NT2/D1 (cell line): ENCODE measurements at regions not wholly inside any gene's neighbourhood (a gene's known extent, or its start where the extent isn't known, plus 50 kb on each side); places are given as distances from the start of the nearest gene placed in this dataset.

Experiments used
- DNase-seq: peaks from one replicate; pipeline ENCODE4 v3.0.0-alpha.2; 2011; ENCODE audit warnings: low read depth, low spot score
- H3K27me3 ChIP-seq: 2 replicates; pipeline ENCODE4 v1.6.0; 2011; ENCODE audit warnings: mild to moderate bottlenecking; ENCODE audit not compliant: insufficient read length, insufficient read depth
- H3K36me3 ChIP-seq: 2 replicates; pipeline ENCODE4 v1.6.1; 2011; ENCODE audit warnings: mild to moderate bottlenecking, low read length, mixed read lengths; ENCODE audit not compliant: insufficient read depth, insufficient read length
- H3K4me1 ChIP-seq: 2 replicates; pipeline ENCODE4 v1.5.1; 2011; ENCODE audit not compliant: insufficient read depth, insufficient read length
- H3K4me3 ChIP-seq: 2 replicates; pipeline ENCODE4 v1.5.1; 2011; ENCODE audit warnings: low read depth; ENCODE audit not compliant: insufficient read length
- H3K9ac ChIP-seq: 2 replicates; pipeline ENCODE4 v1.6.0; 2011; ENCODE audit warnings: low read depth; ENCODE audit not compliant: insufficient read length
- H3K9me3 ChIP-seq: 2 replicates; pipeline ENCODE4 v1.5.1; 2011; ENCODE audit warnings: mild to moderate bottlenecking, low read length; ENCODE audit not compliant: insufficient read depth
- SUZ12 ChIP-seq: IDR thresholded peaks from 2 replicates; pipeline ENCODE4 v1.6.1; 2011; ENCODE audit not compliant: insufficient read length, insufficient read depth; ENCODE audit errors: extremely low read depth
- YY1 ChIP-seq: IDR thresholded peaks from 2 replicates; pipeline ENCODE4 v1.6.1; 2011; ENCODE audit not compliant: insufficient read length, insufficient read depth
- ZNF274 ChIP-seq: IDR thresholded peaks from 2 replicates; pipeline ENCODE4 v1.6.1; 2011; ENCODE audit warnings: mild to moderate bottlenecking, low read depth, low read length

- no peak for TF ChIP-seq YY1
- TF ChIP-seq ZNF274, result no peak
- TF ChIP-seq SUZ12, result no peak
- 0 out of 2 replicates have a peak, but pooled peaks cover 6% of the 10 kb centered on the region for H3K9me3 ChIP-seq
Measured at GRCh38 chrX:10893976-10894375, 217.2 kb upstream of the HCCS start.

GRCh38 chrX:10897768-10898167 is 213.4 kb upstream of the HCCS start:
- Histone ChIP-seq H3K4me3 (no peak overlapping the region), H3K4me1 (no peaks in the 10 kb centered on the region), H3K9me3 (0 out of 2 replicates have a peak, but pooled peaks cover 6% of the 10 kb centered on the region), H3K9ac (no peak overlapping the region), H3K27me3 (no peaks in the 10 kb centered on the region), H3K36me3 (no peaks in the 10 kb centered on the region)
- no peak for DNase-seq
- no peak for TF ChIP-seq ZNF274
- no peak for TF ChIP-seq YY1
- TF ChIP-seq SUZ12, result no peak

More at GRCh38 chrX:10893976-10894375, 217.2 kb upstream of the HCCS start:
- Histone ChIP-seq H3K4me1 (no peaks in the 10 kb centered on the region), H3K9ac (no peak overlapping the region), H3K4me3 (no peak overlapping the region), H3K36me3 (no peaks in the 10 kb centered on the region), H3K27me3 (no peaks in the 10 kb centered on the region)
- DNase-seq, result no peak

- no peaks in the 10 kb centered on the region for H3K36me3 ChIP-seq
- no peak for DNase-seq
- no peak overlapping the region for H3K4me3 ChIP-seq
- no peaks in the 10 kb centered on the region for H3K4me1 ChIP-seq
- 0 out of 2 replicates have a peak, but pooled peaks cover 6% of the 10 kb centered on the region for H3K9me3 ChIP-seq
- no peaks in the 10 kb centered on the region for H3K27me3 ChIP-seq
- no peak overlapping the region for H3K9ac ChIP-seq
- TF ChIP-seq YY1 (no peak), ZNF274 (no peak), SUZ12 (no peak)
Measured at GRCh38 chrX:10900585-10901289, 210.4 kb upstream of the HCCS start.

GRCh38 chrX:10901290-10901633 is 209.9 kb upstream of the HCCS start:
- TF ChIP-seq ZNF274 (no peak), YY1 (no peak)
- Histone ChIP-seq H3K9ac (no peak overlapping the region), H3K27me3 (no peaks in the 10 kb centered on the region), H3K9me3 (0 out of 2 replicates have a peak, but pooled peaks cover 6% of the 10 kb centered on the region), H3K4me3 (no peak overlapping the region), H3K36me3 (no peaks in the 10 kb centered on the region), H3K4me1 (no peaks in the 10 kb centered on the region)
- DNase-seq, result no peak

- DNase-seq, result no peak
- Histone ChIP-seq H3K27me3 (no peaks in the 10 kb centered on the region), H3K9ac (no peak overlapping the region), H3K4me3 (no peak overlapping the region), H3K36me3 (no peaks in the 10 kb centered on the region), H3K9me3 (0 out of 2 replicates have a peak, but pooled peaks cover 5% of the 10 kb centered on the region), H3K4me1 (no peaks in the 10 kb centered on the region)
- TF ChIP-seq SUZ12, result no peak
- no peak for TF ChIP-seq ZNF274
- TF ChIP-seq YY1, result no peak
Measured at GRCh38 chrX:10902001-10902400, 209.1 kb upstream of the HCCS start.

GRCh38 chrX:10903523-10903922 is 207.6 kb upstream of the HCCS start:
- DNase-seq, result no peak
- no peaks in the 10 kb centered on the region for H3K27me3 ChIP-seq
- no peaks in the 10 kb centered on the region for H3K36me3 ChIP-seq

GRCh38 chrX:10904220-10904619 is 206.9 kb upstream of the HCCS start:
- no peak for DNase-seq

More at GRCh38 chrX:10903523-10903922, 207.6 kb upstream of the HCCS start:
- Histone ChIP-seq H3K4me1 (no peaks in the 10 kb centered on the region), H3K9ac (no peak overlapping the region), H3K4me3 (no peak overlapping the region), H3K9me3 (no peaks in the 10 kb centered on the region)
- no peak for TF ChIP-seq SUZ12
- TF ChIP-seq YY1, result no peak
- no peak for TF ChIP-seq ZNF274

More at GRCh38 chrX:10904220-10904619, 206.9 kb upstream of the HCCS start:
- Histone ChIP-seq H3K27me3 (no peaks in the 10 kb centered on the region), H3K9ac (no peak overlapping the region), H3K36me3 (no peaks in the 10 kb centered on the region), H3K4me3 (no peak overlapping the region), H3K4me1 (no peaks in the 10 kb centered on the region), H3K9me3 (no peaks in the 10 kb centered on the region)
- no peak for TF ChIP-seq SUZ12
- TF ChIP-seq YY1, result no peak
- TF ChIP-seq ZNF274, result no peak
